GM19463 (cell line): ENCODE measurements at regions not wholly inside any gene's neighbourhood (a gene's known extent, or its start where the extent isn't known, plus 50 kb on each side); places are given as distances from the start of the nearest gene placed in this dataset.

Experiments
- ATAC-seq: cut with Tn5 transposase; IDR thresholded peaks from one replicate; pipeline ENCODE4 v1.9.1; 2021; ENCODE audit warnings: mild to moderate bottlenecking, moderate library complexity; ENCODE audit not compliant: unreplicated experiment

DNA sequence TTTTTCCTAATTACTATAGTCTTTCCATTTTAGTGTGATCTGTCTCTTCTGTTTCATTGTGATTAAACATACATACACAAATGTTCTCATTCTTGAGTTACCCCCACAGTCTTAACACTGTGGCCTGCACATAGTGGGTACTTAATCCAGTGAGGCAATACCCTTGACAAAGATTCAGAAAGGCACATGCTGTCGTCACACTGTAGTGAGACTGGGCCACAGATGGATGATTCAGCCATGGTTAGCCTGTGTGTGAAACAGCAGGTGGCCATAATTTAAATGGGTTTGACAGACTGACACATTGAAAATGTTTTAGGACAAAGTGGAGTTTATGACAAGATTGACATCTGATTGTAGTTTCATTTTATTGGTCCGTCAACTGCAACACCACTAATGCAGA is 313.1 kb downstream of the C11orf87 start:
- ATAC-seq = no peak

DNA sequence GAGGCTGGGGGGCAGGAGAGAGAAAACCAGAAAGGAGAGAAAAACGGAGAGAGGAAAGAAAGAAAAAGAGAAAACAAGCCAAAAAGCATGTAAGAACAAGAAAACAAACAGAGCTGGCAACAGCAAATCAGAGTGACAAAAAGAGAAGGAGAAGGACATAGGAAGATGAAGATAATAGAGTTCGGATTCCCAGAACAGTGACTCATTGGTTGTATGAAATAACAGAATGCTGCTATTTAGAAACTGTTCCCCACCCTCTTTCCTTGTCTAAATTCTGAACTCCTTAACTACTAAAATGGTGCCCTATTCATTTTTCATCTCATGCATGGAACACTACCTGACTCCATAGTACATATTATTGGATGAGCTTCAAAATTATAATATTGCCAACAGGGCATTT is 317.4 kb downstream of the C11orf87 start:
- ATAC-seq = no peak

DNA sequence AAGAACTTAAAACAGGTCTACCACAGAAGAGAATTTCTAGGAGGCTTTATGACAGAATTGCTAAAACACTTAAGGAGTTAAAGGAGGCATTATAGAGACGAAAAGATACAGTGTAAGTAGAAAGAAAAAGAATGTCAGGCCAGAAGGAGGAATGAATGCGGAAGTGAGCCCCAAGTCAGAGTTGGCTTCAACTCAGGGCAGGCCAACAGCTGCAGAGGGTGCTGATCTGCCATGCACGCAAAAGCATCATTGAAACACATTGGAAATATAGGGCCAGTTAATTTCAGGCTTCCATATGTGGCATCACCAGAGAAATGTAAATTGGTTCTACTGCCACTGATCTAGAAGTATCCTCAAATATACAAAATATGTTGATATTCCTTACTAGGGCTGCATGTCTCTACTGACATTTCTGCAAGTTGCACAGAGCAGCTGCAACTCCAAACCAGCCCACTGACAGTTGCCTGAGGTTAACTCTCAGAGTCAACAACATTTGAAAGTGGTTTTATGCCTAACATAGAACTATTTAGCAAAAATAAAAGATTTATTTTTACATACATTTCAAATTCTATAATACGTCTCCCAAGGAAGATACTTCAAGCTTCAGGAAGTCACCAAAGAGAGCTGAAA is 324.1 kb downstream of the C11orf87 start:
- ATAC-seq = no peak

DNA sequence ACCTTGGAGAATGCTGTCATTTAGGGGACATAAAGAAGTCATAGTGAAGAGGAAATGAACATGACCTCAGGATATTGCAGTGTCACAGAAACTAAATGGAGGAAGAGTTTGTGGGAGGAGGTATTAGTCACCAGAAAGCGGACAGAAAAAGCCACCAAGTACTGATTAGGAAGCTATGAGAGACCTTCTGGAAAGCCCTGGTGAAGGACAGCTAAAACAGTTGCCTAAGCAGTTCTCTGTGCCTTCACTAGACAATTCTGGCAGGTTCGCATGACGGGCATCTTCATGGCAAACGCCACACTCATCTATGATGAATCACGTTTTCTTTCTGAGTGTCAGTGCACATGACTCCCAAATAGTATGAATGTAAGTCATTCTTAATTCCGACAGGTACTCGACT is 325.8 kb downstream of the C11orf87 start:
- ATAC-seq = peak; percentile 74

DNA sequence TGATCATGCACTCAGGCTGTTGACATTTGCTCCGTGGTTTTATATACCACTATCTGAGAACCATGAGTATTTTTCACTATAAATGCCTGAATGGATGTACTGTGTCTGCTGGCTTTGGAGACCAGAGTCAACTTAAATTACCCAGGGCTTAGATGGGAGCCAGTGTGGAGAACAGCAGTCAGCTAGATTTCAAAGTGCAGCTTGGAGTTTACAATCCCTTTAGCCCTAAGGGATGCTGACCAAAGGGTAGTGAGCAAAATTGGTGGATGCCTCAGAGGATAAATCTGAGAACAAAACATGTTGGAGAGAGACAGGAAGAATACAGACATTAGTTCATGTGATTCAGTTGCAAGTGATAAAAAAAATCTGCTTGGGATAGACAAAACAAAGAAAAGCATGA is 327.5 kb downstream of the C11orf87 start:
- no peak for ATAC-seq

DNA sequence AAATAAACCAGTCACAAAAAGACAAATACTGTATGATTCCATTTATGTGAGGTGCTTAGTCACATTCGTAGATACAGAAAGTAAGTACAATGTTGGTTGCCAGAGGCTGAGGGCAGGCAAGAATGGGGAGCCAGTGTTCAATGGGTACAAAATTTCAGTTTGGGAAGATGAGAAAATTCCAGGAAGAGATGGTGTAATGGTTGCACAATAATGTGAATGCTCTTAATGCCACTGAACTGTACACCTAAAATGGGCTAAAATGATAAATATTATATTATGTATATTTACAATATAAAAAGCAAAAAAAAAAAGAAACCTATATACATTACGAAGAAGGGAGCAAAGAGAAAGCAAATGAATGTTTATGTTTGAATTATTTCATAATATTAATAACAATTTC is 329.0 kb downstream of the C11orf87 start:
- no peak for ATAC-seq

DNA sequence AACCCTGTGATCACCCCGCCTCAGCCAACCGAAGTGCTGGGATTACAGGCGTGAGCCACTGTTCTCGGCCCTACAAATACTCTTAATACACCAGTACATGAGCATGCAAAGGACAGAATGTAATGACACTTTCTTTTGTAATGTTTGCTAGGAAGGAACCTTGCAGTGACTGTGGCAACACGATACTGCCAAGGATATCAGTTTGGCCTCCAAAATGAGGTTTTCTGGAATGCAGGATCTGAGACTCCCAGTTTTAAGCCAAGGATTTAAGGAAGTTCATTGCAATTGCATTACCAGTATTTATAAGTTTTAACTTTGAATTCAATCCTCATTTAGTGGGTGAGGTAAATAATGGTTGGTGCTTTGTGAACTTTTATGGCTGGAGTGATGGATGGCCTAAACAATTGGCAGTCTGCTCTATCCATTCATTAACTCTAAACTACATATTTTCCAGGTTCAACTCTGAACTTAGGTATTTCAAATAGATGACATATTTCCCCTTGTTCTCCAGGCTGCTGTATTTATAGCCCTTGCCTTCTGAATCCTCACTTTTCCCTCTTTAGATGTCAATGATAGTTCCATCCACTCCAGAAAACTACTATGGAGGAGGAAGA is 330.3 kb downstream of the C11orf87 start:
- no peak for ATAC-seq

DNA sequence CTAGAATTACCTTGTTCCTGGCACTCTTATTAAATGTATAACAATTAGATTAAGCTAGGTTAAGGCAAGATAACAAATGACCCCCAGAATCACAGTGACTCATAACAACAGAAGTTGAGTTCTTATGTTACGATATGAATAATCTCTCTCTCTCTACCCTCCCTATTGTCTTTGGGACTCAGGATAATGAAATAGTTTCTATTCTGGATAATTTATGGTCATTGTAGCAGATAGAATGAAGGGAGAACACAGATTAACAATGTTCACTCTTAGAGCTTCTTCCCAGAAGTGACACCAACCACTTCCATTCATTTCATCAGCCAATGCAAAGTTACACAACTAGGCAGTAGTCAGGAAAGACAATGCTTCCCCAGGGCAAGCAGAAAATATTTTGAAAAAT is 334.5 kb downstream of the C11orf87 start:
- no peak for ATAC-seq

DNA sequence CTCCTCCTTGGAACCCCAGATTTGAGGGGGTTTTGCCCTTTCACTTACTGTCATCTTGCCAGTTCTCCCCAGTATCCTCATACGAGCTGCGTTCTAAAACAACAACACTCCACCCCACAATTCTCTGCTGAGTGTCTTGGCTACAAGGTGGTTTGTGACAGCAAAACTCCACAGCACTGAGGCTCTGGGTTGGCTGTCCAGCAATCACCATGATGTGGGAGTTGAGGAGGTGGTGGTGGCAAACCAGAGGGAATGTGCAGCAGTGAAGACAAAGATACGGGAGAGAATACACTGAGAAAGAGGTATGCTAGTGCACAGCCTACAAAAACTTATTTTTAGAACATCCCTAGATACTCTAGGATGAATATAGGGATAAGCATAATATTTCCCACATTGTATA is 335.0 kb downstream of the C11orf87 start:
- no peak for ATAC-seq

DNA sequence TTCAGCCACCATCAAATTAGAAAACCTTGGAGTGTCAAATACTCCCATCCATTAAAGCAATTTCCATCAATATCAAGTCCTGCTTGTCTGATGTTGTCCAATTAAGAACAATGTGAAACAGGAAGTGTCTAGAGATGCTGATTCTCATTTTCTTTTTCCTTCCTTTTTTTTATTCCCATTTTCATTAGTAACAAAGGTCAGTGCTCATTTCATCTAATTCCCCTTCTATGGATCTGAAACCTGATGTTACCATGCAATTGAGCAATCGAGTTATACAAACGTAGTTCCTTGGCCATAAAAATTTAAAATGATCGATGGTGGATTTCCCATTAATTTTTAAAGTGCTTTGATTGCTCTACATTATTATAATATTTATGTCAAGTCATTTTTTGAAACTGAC is 330.6 kb upstream of the ZC3H12C start:
- no peak for ATAC-seq

DNA sequence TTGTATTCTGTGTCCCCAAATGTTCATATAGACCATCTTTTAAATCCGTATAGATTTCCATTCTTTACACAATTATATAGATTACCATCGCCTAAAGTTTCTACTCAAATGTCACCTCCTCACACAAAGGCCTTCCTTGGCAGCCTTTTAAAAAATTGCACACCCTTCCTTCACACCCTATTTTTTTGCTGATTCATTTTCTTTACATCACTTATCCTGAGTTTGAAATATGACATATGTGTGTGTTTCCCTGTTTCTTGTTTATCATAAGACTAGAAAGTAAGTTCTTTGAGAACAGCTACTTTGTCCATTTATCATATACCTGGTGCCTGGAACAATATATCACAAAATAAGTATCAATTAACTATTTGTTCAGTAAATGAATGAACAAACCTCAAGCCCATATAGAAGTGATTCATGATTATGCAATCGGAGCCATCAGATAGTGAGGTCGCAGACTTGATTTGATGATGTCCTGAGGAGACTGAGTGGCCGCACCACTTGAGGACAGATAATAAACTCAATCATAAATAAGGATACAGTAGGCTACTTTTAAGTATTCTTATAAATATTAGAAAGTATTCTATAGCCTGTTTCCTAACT is 327.4 kb upstream of the ZC3H12C start:
- ATAC-seq = no peak

DNA sequence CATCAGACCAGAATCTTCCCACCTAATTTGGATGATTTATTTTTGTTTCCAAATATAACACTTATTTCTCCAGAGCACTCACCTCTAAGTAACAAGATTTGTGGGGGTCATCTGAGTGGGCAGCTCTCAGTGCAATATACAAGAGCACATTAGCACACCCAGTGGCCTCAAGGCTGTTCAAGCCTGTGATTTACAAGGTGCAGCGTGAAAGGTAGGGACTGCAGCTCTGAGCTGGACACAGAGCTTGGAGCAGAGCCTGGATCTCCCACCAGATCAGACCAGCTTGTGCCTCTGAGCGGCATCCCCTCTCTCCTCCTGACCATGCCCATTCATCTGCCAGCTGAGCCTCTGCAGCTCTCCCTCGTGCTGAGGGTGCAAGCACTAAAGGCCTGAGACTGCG is 323.3 kb upstream of the ZC3H12C start:
- ATAC-seq = no peak

DNA sequence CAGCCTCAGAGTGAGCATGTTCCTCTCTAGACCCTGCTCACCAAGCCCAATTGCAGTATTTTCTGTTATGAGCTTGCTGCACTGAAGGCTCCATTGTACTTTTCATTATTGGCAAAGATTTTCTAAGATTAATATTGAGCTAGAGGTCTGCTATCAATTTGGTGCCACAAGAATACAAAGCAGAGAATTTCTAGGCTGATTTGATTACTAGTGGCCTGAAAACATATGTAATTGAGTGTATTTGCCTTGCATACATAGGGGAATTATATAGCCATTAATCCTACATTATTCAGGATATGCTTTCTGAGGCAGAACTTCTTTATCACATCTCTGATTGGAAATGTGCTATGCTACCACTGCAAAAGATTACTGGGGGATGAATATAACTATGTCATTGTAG is 322.9 kb upstream of the ZC3H12C start:
- ATAC-seq = no peak

DNA sequence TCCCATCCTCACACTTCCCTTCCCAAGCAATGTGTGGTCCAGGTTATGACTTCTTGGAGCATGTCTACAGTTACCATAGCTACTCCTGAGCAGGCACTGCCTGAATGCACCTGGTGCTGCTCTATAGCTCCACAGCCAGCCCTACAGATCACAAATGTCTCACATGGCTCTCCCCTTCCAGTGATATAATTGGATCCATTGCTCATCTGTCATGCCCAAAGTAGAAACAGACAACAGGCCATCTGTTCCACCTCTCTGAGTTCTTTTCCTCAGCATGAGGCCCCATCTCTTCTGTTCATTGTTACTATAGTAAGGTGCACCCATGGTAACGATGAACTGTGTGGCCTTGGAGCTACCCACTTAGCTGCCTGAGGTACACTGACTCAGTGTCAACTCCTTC is 320.3 kb upstream of the ZC3H12C start:
- no peak for ATAC-seq

DNA sequence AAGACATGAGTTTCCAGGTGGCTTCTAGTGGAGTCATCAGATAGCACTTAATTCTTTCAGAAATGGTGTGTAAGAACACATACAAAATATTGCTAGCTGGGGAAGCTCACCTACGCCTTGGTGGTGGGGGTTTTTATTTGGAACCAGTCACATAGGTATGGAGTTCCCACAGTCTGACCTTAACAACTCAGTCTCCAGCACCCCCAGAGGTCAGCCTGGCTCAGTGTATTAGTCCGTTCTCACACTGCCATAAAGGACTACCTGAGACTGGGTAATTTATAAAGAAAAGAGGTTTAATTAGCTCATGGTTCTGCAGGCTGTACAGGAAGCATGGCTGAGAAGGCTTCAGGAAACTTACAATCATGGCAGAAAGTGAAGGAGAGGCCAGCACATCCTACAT is 317.5 kb upstream of the ZC3H12C start:
- ATAC-seq = no peak

DNA sequence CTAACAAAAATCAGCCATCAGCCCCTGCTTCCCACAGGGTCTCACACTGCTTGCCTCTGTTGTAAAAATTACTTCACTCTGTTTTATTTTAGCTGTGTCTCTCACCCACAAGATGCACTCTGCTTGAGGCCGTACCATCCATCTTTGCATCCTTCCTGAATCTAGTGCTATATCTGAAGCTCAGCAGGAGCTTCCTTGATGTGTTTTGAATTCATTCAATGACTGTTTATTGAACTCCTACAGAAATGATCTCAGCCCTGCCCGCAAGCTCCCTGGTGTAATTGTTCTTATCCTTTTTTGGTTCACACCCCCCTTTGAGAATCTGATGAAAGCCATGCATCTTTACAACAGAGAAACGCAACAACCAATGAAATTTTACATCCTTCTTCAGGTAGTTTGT is 310.2 kb upstream of the ZC3H12C start:
- ATAC-seq = no peak

DNA sequence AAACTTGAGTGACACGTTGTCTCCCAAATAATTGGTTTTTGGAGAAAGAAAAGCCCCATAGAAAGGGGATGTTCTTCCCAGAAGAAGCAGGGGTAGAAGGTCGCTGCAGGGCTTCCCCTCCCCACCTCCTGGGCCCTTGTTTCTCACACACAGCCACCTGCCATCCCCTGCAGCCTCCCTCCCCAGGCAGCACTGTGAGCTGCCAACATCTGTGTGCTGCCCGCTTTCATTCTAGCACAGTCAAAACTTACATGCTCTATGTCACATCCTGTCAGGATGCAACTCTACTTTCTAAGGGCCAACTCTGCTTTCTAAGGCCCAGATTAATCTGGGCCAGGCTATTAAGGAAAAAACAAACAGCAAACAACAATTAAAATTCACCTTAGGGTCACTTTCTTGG is 309.4 kb upstream of the ZC3H12C start:
- peak; percentile 94 for ATAC-seq

DNA sequence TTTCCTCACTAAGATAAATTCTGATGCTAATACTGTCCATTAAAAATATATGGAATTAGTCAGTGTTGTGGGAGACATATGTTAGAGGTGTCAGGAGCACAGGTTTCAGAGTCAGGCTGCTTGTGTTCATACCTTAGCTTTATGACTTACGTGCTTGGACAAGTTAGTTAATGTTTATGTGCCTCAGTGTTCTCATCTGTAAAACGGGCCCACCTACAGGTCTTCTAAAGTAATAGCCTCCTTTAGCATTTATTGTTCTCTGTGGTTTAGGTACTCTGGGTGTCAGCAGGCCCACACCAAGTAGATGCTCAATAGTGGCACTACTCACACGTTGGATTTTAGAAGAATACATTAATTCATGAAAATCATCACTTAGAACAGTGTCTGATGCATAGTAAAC is 308.7 kb upstream of the ZC3H12C start:
- no peak for ATAC-seq

DNA sequence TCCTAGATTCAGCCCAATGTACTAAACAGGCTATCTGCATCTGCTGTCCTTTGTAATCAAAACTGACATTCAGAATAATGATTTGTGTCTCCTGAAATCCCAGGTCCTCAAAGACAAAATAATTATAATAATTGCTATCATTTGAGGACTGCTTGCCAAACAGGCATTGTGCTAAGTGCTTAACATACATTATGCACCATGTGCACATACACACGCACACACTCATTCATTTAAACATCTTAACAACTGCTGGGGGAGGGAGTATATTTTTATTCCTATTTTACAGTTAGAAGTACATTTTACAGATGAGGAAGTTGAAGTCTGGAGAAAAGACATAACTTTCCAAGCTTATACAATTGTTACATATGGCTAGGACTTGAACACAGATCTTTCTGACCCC is 308.0 kb upstream of the ZC3H12C start:
- ATAC-seq = no peak

DNA sequence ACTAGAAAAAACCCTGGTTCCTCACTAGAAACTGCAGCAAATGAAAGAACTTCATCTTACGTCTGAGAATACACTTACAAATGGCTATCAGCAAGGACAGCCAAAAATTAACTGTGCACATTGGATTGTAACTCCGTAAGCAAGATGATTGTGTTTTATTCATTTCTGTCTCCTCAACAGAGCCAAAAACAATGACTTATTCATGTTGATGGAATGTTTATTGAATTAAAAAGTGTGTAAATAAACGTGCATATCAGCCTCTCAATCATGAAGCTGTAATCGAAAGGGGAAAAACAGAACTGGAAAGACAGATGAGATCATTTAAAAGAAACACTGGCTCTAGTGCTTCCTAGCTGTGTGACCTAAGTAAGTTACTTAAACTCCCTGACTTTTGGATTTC is 307.5 kb upstream of the ZC3H12C start:
- no peak for ATAC-seq

DNA sequence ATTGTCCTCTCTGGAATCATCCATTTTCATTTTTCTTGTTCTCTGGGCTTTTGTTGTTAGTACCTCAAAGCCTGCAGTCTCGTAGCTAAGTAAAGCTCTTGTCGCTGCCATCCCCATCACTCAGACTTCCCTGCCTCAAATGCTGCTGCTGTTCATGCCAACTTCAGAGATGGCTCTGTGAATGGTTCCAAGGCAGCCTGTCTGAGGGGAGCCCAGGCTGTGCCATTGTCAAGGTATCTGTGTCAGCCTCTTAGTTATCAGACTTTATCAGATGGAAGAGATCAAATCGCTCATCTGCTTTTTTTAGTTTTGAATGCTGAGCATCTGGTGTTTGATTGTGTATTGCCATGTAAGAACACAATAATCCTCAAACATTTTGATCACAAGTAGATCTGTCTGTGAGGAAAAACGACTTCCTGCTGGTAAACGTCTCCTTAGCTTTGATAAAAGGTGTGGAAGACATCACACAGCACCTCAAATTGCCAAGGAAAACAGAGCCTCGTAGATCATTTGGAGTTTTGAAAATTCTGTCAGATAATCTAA is 304.2 kb upstream of the ZC3H12C start:
- no peak for ATAC-seq

DNA sequence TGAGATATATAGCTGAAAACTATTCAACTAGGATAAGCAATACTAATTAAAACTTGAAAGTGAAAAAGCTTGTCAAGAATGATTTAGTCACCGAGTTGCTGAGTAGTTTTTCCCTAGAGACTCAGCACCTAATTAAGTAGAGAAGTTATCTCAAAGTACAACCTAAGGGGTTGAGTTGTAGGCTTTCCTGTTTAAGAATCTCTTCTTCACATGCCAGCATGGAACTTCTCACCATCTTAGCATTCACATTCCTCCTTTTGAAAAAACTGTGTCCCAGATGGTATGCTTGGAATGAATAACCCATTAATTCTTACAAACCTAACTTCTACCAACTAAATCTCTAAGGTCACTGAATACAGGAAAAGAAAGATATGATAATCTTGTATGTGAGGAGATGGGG is 303.3 kb upstream of the ZC3H12C start:
- ATAC-seq = no peak

DNA sequence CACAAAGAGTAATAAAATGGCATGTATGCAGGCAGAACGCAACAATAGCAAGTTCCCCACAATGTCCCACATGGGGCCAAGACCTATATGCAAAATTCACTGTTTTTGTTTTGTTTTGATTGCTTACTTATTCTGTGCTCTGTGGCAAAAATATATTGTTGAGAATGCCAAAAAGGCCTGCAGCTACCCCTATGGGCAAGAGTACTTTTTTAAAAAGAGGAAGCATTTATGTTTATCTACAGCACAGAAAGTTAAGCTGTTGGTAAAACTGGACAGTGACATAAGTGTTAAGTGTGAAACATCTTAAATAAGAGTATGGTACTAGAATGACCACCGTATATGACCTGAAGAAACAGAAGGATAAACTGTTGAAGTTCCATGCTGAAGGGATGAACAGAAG is 301.9 kb upstream of the ZC3H12C start:
- ATAC-seq = no peak
